IMR-90 (cell line): ENCODE measurements at regions not wholly inside any gene's neighbourhood (a gene's known extent, or its start where the extent isn't known, plus 50 kb on each side); places are given as distances from the start of the nearest gene placed in this dataset.

ENCODE experiments used
- ATAC-seq: fragments of 200-7000 bp; cut with Tn5 transposase; 2 replicates; pipeline ENCODE4 v1.9.1; 2020; ENCODE audit warnings: low read depth, mild to moderate bottlenecking, moderate library complexity
- BruUV-seq: library from RNA; stranded (reverse); fragments of 400-500 nt; replicated peaks from 2 replicates; lab custom pipeline; 2021; lab: Mats Ljungman, UMichigan
- CTCF ChIA-PET: fragments of 300-600 bp; formaldehyde crosslinking; extraction: SDS; loops from one replicate; lab custom pipeline; 2021; ENCODE audit warnings: antibody characterized with exemption; lab: Yijun Ruan, JAX
- POLR2A ChIA-PET: fragments of 300-600 bp; sonication (Branson Sonifier 250); formaldehyde crosslinking; loops from one replicate; lab custom pipeline; 2022; ENCODE audit warnings: antibody characterized with exemption; ENCODE audit not compliant: unreplicated experiment; lab: Charles Lee
- DNase-seq: peaks from one replicate; pipeline ENCODE4 v3.0.0; 2013
- H2AFZ ChIP-seq: replicated peaks from 2 replicates; pipeline ENCODE3; 2013; ENCODE audit warnings: low read length, mild to moderate bottlenecking; ENCODE audit not compliant: poor library complexity
- H2AK5ac ChIP-seq: 2 replicates; pipeline ENCODE4 v1.6.1; 2013; ENCODE audit warnings: low read depth, low read length, inconsistent platforms
- H2AK9ac ChIP-seq: replicated peaks from 2 replicates; pipeline ENCODE3; 2013; ENCODE audit warnings: mild to moderate bottlenecking, low read depth, low read length, moderate library complexity; ENCODE audit not compliant: poor library complexity
- H2BK120ac ChIP-seq: 2 replicates; pipeline ENCODE4 v1.6.1; 2013; ENCODE audit warnings: low read depth, low read length, inconsistent platforms
- H2BK15ac ChIP-seq: 3 replicates; pipeline ENCODE4 v1.6.1; 2013; ENCODE audit warnings: low read depth, low read length, inconsistent platforms
- H2BK20ac ChIP-seq: 2 replicates; pipeline ENCODE4 v1.6.1; 2013; ENCODE audit warnings: low read depth, mild to moderate bottlenecking, inconsistent platforms, low read length, moderate library complexity
- H2BK5ac ChIP-seq: 2 replicates; pipeline ENCODE4 v1.6.1; 2013; ENCODE audit warnings: mild to moderate bottlenecking, low read depth, low read length, inconsistent platforms; ENCODE audit not compliant: poor library complexity, severe bottlenecking
- H3K14ac ChIP-seq: replicated peaks from 2 replicates; pipeline ENCODE4 v1.6.1; 2013; ENCODE audit warnings: low read depth, low read length, inconsistent platforms
- H3K18ac ChIP-seq: 2 replicates; pipeline ENCODE4 v1.6.1; 2013; ENCODE audit warnings: low read depth, low read length, control low read depth
- H3K23ac ChIP-seq: 2 replicates; pipeline ENCODE4 v1.6.1; 2013; ENCODE audit warnings: low read depth, low read length, inconsistent platforms
- H3K27ac ChIP-seq: 2 replicates; pipeline ENCODE4 v1.5.1; 2013; ENCODE audit warnings: mild to moderate bottlenecking, control low read depth, low read length; ENCODE audit not compliant: insufficient read depth
- H3K27me3 ChIP-seq: 2 replicates; pipeline ENCODE4 v1.6.1; 2013; ENCODE audit warnings: low read length; ENCODE audit not compliant: control insufficient read depth, insufficient read depth
- H3K36me3 ChIP-seq: 2 replicates; pipeline ENCODE4 v1.6.1; 2013; ENCODE audit warnings: low read length, mixed read lengths; ENCODE audit not compliant: control insufficient read depth, insufficient read depth
- H3K4ac ChIP-seq: 2 replicates; pipeline ENCODE4 v1.6.1; 2013; ENCODE audit warnings: low read depth, low read length, inconsistent platforms
- H3K4me1 ChIP-seq: 2 replicates; pipeline ENCODE4 v1.6.1; 2013; ENCODE audit warnings: low read length, mixed read lengths; ENCODE audit not compliant: control insufficient read depth, insufficient read depth
- H3K4me2 ChIP-seq: 2 replicates; pipeline ENCODE4 v1.6.1; 2013; ENCODE audit warnings: low read depth, mild to moderate bottlenecking, control low read depth, low read length, moderate library complexity
- H3K4me3 ChIP-seq: 2 replicates; pipeline ENCODE4 v1.5.1; 2013; ENCODE audit warnings: low read depth, mild to moderate bottlenecking, control low read depth, low read length, moderate library complexity; ENCODE audit not compliant: insufficient read depth
- H3K56ac ChIP-seq: 2 replicates; pipeline ENCODE4 v1.6.1; 2013; ENCODE audit warnings: low read length, inconsistent platforms; ENCODE audit not compliant: insufficient read depth; ENCODE audit errors: extremely low read depth
- H3K79me1 ChIP-seq, 2 experiments: 2 replicates each; pipeline ENCODE4 v1.6.1; 2013; ENCODE audit warnings: low read length in 2 of 2, inconsistent platforms in 1 of 2, low read depth in 1 of 2
- H3K9ac ChIP-seq: 2 replicates; pipeline ENCODE4 v1.6.1; 2013; ENCODE audit warnings: low read depth, low read length, control low read depth
- H3K9me1 ChIP-seq: 2 replicates; pipeline ENCODE4 v1.6.1; 2013; ENCODE audit warnings: low read length, inconsistent platforms; ENCODE audit not compliant: insufficient read depth
- H3K9me3 ChIP-seq: 2 replicates; pipeline ENCODE4 v1.6.1; 2013; ENCODE audit warnings: low read length; ENCODE audit not compliant: control insufficient read depth, insufficient read depth
- H4K20me1 ChIP-seq: 2 replicates; pipeline ENCODE4 v1.6.1; 2013; ENCODE audit warnings: low read length, inconsistent platforms; ENCODE audit not compliant: insufficient read depth
- H4K5ac ChIP-seq: 2 replicates; pipeline ENCODE4 v1.6.1; 2013; ENCODE audit warnings: mild to moderate bottlenecking, low read depth, low read length, control low read depth
- H4K8ac ChIP-seq, 2 experiments: 2 replicates each; pipeline ENCODE4 v1.6.1; 2013; ENCODE audit warnings: low read depth in 2 of 2, low read length in 2 of 2, control low read depth in 1 of 2, inconsistent platforms in 1 of 2
- H4K91ac ChIP-seq: 2 replicates; pipeline ENCODE4 v1.6.1; 2013; ENCODE audit warnings: low read depth, low read length, inconsistent platforms; ENCODE audit not compliant: insufficient read depth
- CTCF ChIP-seq: conservative IDR thresholded peaks from 2 replicates; pipeline ENCODE4 v1.5.1; 2012; ENCODE audit warnings: mild to moderate bottlenecking, low read depth, low read length, improper control_type of control experiment
- WGBS, 2 experiments: methylation state at CpG; one replicate each; pipeline versions ENCODE4 v1.1.5 to v1.1.7; 2013; ENCODE audit warnings: missing lambda C conversion rate in 2 of 2; ENCODE audit not compliant: insufficient read length in 1 of 2; ENCODE audit errors: extremely low coverage in 2 of 2; 5-methylcytosine and 5-hydroxymethylcytosine counted together
- dilution Hi-C: fragments of 300-500 bp; cut with HindIII; formaldehyde crosslinking; loops from one replicate; pipeline ENCODE4 v1.14.3; 2018; ENCODE audit warnings: low sequenced_read_pairs; ENCODE audit not compliant: unreplicated experiment
- in situ Hi-C: fragments of 300-500 bp; cut with MboI; formaldehyde crosslinking; loops from 3 replicates; pipeline ENCODE4 v1.14.3; 2019; ENCODE audit warnings: low sequenced_read_pairs, inconsistent platforms, mixed read lengths
- intact Hi-C: fragments of 100-400 bp; cut with micrococcal nuclease; formaldehyde crosslinking; loops from 2 replicates; pipeline ENCODE4 v1.10.0; 2022

DNA sequence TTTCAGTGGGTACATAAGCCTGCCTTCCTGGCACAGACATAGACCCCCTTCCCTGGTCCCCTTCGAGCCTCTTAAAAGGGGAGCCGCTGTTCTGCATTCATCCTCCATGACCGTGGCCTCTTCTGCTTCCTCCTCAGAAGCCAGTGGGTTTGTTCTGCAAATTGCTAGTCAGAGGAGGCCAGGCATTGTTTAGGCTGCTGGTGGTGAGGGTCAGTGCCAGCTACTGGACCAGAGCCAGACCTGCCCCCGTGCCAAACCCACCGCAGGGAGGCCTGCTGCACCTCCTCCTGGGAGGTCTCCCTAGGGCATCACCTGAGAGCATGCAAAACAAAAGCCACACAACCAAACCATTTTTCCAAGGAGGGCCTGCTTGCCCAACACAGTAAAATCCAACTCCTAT is 178.4 kb downstream of the MIS18A start:
- no CpG with 5 or more reads among the region's 5 CpGs for WGBS, 2 experiments
- Histone ChIP-seq H2BK20ac (no peak overlapping the region), H4K91ac (no peak overlapping the region), H3K36me3 (no peaks in the 10 kb centered on the region), H3K9me3 (no peaks in the 10 kb centered on the region), H3K27ac (no peak overlapping the region), H3K9ac (no peak overlapping the region), H3K14ac (no peak overlapping the region), H3K4me2 (no peak overlapping the region), H2AFZ (no peak overlapping the region), H2BK5ac (no peak overlapping the region), H2BK120ac (no peak overlapping the region), H3K56ac (no peak overlapping the region), H3K4me1 (no peaks in the 10 kb centered on the region), H2AK5ac (no peak overlapping the region), H4K5ac (no peak overlapping the region), H3K18ac (no peak overlapping the region), H3K79me1 (no peaks in the 10 kb centered on the region), H4K8ac (no peak overlapping the region), H2AK9ac (no peak overlapping the region), H3K27me3 (peaks cover 5% of the 10 kb centered on the region), H3K9me1 (no peaks in the 10 kb centered on the region), H3K4me3 (no peak overlapping the region), H4K20me1 (no peaks in the 10 kb centered on the region), H3K4ac (no peak overlapping the region), H2BK15ac (no peak overlapping the region), H3K23ac (no peak overlapping the region)
- no peak for ATAC-seq
- CTCF ChIA-PET, result no interaction called here
- no TSS peak for BruUV-seq
- in situ Hi-C loops, result no loop called here
- intact Hi-C loops, result loop anchor here (5.0 kb wide), 2 partner anchors 233 to 313 kb away; no protein-coding TSS in a partner anchor
- POLR2A ChIA-PET, result no interaction called here
- dilution Hi-C loops, result no loop called here
- TF ChIP-seq CTCF, result no peak
- DNase-seq, result no peak
